Heart left ventricle (tissue), 13 donors: ENCODE measurements at regions not wholly inside any gene's neighbourhood (a gene's known extent, or its start where the extent isn't known, plus 50 kb on each side); places are given as distances from the start of the nearest gene placed in this dataset.

Source experiments
- CTCF ChIP-seq, 12 donors: fragments of 200-600 bp; sonication (generic) in 4 of 12; IDR thresholded peaks; one replicate each; pipeline versions ENCODE4 v1.5.0 to v1.8.0; 2018 to 2022; ENCODE audit warnings: antibody characterized with exemption in 12 of 12, mild to moderate bottlenecking in 5 of 12
- POLR2A ChIP-seq, 2 donors: fragments of 450-650 bp; IDR thresholded peaks; one replicate each; pipeline ENCODE4 v1.6.1; 2017; ENCODE audit warnings: antibody characterized with exemption in 2 of 2, mild to moderate bottlenecking in 2 of 2, moderate library complexity in 2 of 2
- donor health status: ischemic (EF 13 %, LVEDD 7.1; RV severe dilation, severe dysfunction).
- donor health status: DM: no; HTN: yes; CAD: no.
- donor health status: DM: no; HTN: no; CAD: no.
- donor health status: ischemic (EF 25% LVEDD 6.9; RV normal size, moderate dysfunction).
- donor health status: ischemic (EF 25% LVEDD 5.7; RV mildly dilated, moderate dysfunction).
- donor health status: ischemic (EF 35%, LVEDD 5.7; RV mildly dilated, moderate dysfunction).
- donor health status: nonischemic (EF 11% LVEDD 7.7; RV severe dilation, severe dysfunction).
- donor health status: DM: yes; HTN: yes; CAD: no.
- donor health status: PGD.
- donor health status: ischemic (EF 29% LVEDD 5.4; RV normal size, mild dysfunction).
- donor health status: nonischemic (EF 23%, LVEDD 6.1; RV moderate dilation, normal function).

- TF ChIP-seq CTCF (IDR thresholded peaks at IDR 0.05): no peak
- no peak for TF ChIP-seq POLR2A (IDR thresholded peaks at IDR 0.05)
Measured at GRCh38 chr9:103755441-103755840, 338.7 kb upstream of the SMC2 start.
